CD4-positive, alpha-beta T cell (primary cell): ENCODE measurements at regions not wholly inside any gene's neighbourhood (a gene's known extent, or its start where the extent isn't known, plus 50 kb on each side); places are given as distances from the start of the nearest gene placed in this dataset.

Experiments
- ATAC-seq: fragments of 200-7000 bp; cut with Tn5 transposase; one replicate; pipeline ENCODE4 v1.10.0; 2022; ENCODE audit warnings: mild to moderate bottlenecking; ENCODE audit not compliant: poor library complexity
- CTCF ChIA-PET: fragments of 350-600 bp; sonication (Branson Sonifier 250); formaldehyde crosslinking; loops from one replicate; lab custom pipeline; 2021; ENCODE audit warnings: antibody characterized with exemption, inconsistent platforms; lab: Charles Lee
- POLR2A ChIA-PET: fragments of 350-600 bp; sonication (Branson Sonifier 250); formaldehyde crosslinking; loops from one replicate; lab custom pipeline; 2021; ENCODE audit warnings: antibody characterized with exemption, inconsistent platforms; lab: Charles Lee
- DNase-seq, 14 experiments: peaks; one replicate each; pipeline ENCODE4 v3.0.0-alpha.2; 2013 to 2020; ENCODE audit warnings: mixed read lengths in 2 of 14
- H3K27ac ChIP-seq, 2 donors: one replicate each; pipeline versions ENCODE4 v1.5.1 to v1.7.0; 2013; ENCODE audit warnings: low read length in 2 of 2, low read depth in 1 of 2, mild to moderate bottlenecking in 1 of 2
- H3K27me3 ChIP-seq, 2 experiments: 1 replicate in 1 of 2; 2 replicates in 1 of 2; pipeline versions ENCODE4 v1.6.1 to v1.7.0; 2013; ENCODE audit warnings: low read length in 2 of 2, control low read depth in 1 of 2, mild to moderate bottlenecking in 1 of 2, moderate library complexity in 1 of 2; ENCODE audit not compliant: insufficient read depth in 2 of 2, control insufficient read depth in 1 of 2
- H3K36me3 ChIP-seq: one replicate; pipeline ENCODE4 v1.6.1; 2013; ENCODE audit warnings: low read length, control low read depth; ENCODE audit not compliant: insufficient read depth
- H3K4me1 ChIP-seq: one replicate; pipeline ENCODE4 v1.6.1; 2013; ENCODE audit warnings: low read length, control low read depth; ENCODE audit not compliant: insufficient read depth
- H3K4me3 ChIP-seq: one replicate; pipeline ENCODE4 v1.5.1; 2013; ENCODE audit warnings: mild to moderate bottlenecking, low read length, moderate library complexity
- H3K9me3 ChIP-seq, 2 experiments: 1 replicate in 1 of 2; 2 replicates in 1 of 2; pipeline versions ENCODE4 v1.6.1 to v1.7.0; 2013; ENCODE audit warnings: low read length in 2 of 2, mild to moderate bottlenecking in 2 of 2, control low read depth in 1 of 2, moderate library complexity in 1 of 2; ENCODE audit not compliant: control insufficient read depth in 1 of 2, insufficient read depth in 1 of 2
- H3K27ac Mint-ChIP-seq: one replicate; pipeline ENCODE4 v1.8.0; 2020; ENCODE audit warnings: mixed read lengths
- H3K27me3 Mint-ChIP-seq: one replicate; pipeline ENCODE4 v1.8.0; 2021; ENCODE audit warnings: mixed read lengths
- H3K36me3 Mint-ChIP-seq: one replicate; pipeline ENCODE4 v1.8.0; 2021; ENCODE audit warnings: low read depth, mixed read lengths
- H3K4me1 Mint-ChIP-seq: one replicate; pipeline ENCODE4 v1.8.0; 2021; ENCODE audit warnings: low read depth, mixed read lengths
- H3K4me3 Mint-ChIP-seq: one replicate; pipeline ENCODE4 v1.8.0; 2020; ENCODE audit warnings: mild to moderate bottlenecking, mixed read lengths
- H3K9me3 Mint-ChIP-seq: one replicate; pipeline ENCODE4 v1.8.0; 2020; ENCODE audit warnings: mixed read lengths
- intact Hi-C, 2 experiments: fragments of 100-400 bp; cut with DNase I in 1 of 2; cut with micrococcal nuclease in 1 of 2; formaldehyde crosslinking; loops; one replicate each; pipeline versions ENCODE4 v1.15.1 to v1.9.0; 2023 to 2025; cut with DNase I, micrococcal nuclease
- TF ChIP-seq, protein P1 (sequence below): fragments of 200-600 bp; IDR thresholded peaks from one replicate; pipeline ENCODE4 v1.8.0; 2022; ENCODE audit warnings: antibody characterized with exemption, mild to moderate bottlenecking

DNA sequence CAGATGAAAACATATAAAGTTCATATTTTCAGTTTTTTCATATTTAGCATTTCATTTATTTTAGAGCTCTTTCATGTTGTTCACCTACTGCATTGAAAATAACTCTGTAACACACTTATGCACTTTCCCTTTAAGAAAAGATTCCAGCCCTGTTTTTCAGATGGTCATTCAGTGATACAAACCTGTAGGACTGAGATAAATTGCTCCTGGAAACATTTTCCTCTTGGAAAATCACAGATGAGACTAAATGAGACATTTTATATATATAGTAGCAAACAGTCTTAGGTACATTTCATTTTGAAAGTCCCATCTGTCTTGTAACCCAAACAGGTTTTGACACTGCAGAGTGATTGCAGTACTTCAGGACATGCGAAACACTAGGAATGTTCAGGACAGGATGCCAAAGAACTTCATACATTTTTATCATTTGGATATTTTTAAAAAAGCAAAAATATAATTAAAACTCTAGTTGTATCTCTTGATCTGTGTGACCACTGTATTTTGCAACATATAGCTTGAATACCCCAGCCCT is 412.4 kb downstream of the MTX2 start:
- intact Hi-C loops: no loop called here
- Mint-ChIP-seq H3K36me3 (no peaks in the 10 kb centered on the region), H3K27ac (no peak overlapping the region), H3K9me3 (no peaks in the 10 kb centered on the region), H3K27me3 (peaks cover 46% of the 10 kb centered on the region), H3K4me1 (no peaks in the 10 kb centered on the region), H3K4me3 (no peak overlapping the region)
- H3K9me3 ChIP-seq: no peaks in the 10 kb centered on the region
- CTCF ChIA-PET: interaction anchor here (0.5 kb wide), 1 partner anchor 72 kb away, joined by 3 read pairs; no protein-coding TSS in a partner anchor
- TF ChIP-seq, protein P1, sequence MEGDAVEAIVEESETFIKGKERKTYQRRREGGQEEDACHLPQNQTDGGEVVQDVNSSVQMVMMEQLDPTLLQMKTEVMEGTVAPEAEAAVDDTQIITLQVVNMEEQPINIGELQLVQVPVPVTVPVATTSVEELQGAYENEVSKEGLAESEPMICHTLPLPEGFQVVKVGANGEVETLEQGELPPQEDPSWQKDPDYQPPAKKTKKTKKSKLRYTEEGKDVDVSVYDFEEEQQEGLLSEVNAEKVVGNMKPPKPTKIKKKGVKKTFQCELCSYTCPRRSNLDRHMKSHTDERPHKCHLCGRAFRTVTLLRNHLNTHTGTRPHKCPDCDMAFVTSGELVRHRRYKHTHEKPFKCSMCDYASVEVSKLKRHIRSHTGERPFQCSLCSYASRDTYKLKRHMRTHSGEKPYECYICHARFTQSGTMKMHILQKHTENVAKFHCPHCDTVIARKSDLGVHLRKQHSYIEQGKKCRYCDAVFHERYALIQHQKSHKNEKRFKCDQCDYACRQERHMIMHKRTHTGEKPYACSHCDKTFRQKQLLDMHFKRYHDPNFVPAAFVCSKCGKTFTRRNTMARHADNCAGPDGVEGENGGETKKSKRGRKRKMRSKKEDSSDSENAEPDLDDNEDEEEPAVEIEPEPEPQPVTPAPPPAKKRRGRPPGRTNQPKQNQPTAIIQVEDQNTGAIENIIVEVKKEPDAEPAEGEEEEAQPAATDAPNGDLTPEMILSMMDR: no peak
- H3K4me1 ChIP-seq: no peaks in the 10 kb centered on the region
- H3K27me3 ChIP-seq: peaks cover 13 to 14% of the 10 kb centered on the region in 2 experiments
- H3K4me3 ChIP-seq: no peak overlapping the region
- H3K36me3 ChIP-seq: no peaks in the 10 kb centered on the region
- ATAC-seq (no peak), DNase-seq (no peak)
- POLR2A ChIA-PET: no interaction called here
- no peak overlapping the region for H3K27ac ChIP-seq

DNA sequence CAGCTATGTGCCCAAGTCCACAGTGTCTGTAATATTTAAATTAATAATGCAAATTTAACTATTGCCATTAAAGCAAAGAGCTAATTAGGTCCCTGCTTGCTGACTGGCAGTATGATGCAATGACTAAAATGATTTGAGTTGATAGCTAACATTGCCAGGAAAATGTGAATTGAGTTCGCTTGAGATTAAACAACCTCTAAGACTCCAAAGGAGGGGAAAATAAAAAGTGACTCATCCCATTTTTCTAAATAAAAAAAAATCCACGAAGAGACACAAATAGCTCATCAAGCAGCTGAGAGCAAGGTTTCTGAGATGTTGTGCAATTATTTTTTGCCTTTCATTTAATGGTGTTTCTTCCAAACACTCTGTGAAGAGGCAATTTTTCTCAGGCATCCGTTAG is 413.0 kb downstream of the MTX2 start:
- Mint-ChIP-seq H3K4me3 (no peak overlapping the region), H3K4me1 (no peaks in the 10 kb centered on the region), H3K36me3 (no peaks in the 10 kb centered on the region), H3K27me3 (peaks cover 46% of the 10 kb centered on the region), H3K27ac (no peak overlapping the region), H3K9me3 (no peaks in the 10 kb centered on the region)
- Histone ChIP-seq H3K27ac (no peak overlapping the region), H3K4me3 (no peak overlapping the region), H3K9me3 (no peaks in the 10 kb centered on the region), H3K4me1 (no peaks in the 10 kb centered on the region), H3K36me3 (no peaks in the 10 kb centered on the region), H3K27me3 (peaks cover 13 to 14% of the 10 kb centered on the region in 2 experiments)
- TF ChIP-seq, protein P1: no peak
- CTCF ChIA-PET: no interaction called here
- DNase-seq (no peak), ATAC-seq (no peak)
- intact Hi-C loops: no loop called here
- POLR2A ChIA-PET: no interaction called here

DNA sequence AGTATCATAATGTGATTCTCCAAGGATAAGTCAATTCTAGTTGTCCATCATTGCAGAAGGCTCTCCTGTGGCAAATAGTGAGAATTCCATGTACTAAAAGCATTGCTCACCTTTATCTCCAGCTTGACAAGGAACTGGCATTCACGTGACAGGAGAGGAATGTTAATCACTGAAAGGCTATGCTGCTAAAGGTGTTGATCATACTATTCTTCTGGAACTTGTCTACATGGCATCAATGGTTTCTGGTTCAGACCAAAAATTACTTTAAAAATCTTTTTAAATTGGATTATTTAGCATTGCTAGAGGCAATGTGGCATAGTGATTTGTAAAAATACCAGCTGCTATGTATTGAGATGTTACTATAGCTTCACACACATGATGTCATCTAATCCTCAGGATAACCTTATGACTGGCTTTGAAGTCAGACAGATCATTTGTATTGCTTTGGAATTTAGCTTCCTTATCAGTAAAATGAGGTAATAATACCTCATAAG is 414.4 kb downstream of the MTX2 start:
- Histone ChIP-seq H3K4me3 (no peak overlapping the region), H3K9me3 (no peaks in the 10 kb centered on the region), H3K4me1 (no peaks in the 10 kb centered on the region), H3K27me3 (peaks cover 13 to 14% of the 10 kb centered on the region in 2 experiments), H3K27ac (no peak overlapping the region), H3K36me3 (no peaks in the 10 kb centered on the region)
- Mint-ChIP-seq H3K27ac (no peak overlapping the region), H3K27me3 (peaks cover 54% of the 10 kb centered on the region), H3K4me1 (no peaks in the 10 kb centered on the region), H3K9me3 (no peaks in the 10 kb centered on the region), H3K36me3 (no peaks in the 10 kb centered on the region), H3K4me3 (no peak overlapping the region)
- ChIA-PET CTCF (no interaction called here), POLR2A (no interaction called here)
- intact Hi-C loops: no loop called here
- ATAC-seq: no peak
- TF ChIP-seq, protein P1: no peak
- DNase-seq: no peak
